Stimulated activated CD4-positive, alpha-beta T cell treated with anti-CD3 and anti-CD28 coated beads, Interleukin-2, amount 100 ng/mL, for 48 hours (primary cell): ENCODE measurements at regions not wholly inside any gene's neighbourhood (a gene's known extent, or its start where the extent isn't known, plus 50 kb on each side); places are given as distances from the start of the nearest gene placed in this dataset.

ENCODE experiments used
- DNase-seq, 2 donors: peaks; one replicate each; pipeline ENCODE4 v3.0.0-alpha.2; 2020

GRCh38 chr7:32169228-32169627, 99.0 kb upstream of the PDE1C start:
- no peak for DNase-seq

- no peak for DNase-seq
Observed at GRCh38 chr7:32167815-32168214, 97.6 kb upstream of the PDE1C start.

DNA sequence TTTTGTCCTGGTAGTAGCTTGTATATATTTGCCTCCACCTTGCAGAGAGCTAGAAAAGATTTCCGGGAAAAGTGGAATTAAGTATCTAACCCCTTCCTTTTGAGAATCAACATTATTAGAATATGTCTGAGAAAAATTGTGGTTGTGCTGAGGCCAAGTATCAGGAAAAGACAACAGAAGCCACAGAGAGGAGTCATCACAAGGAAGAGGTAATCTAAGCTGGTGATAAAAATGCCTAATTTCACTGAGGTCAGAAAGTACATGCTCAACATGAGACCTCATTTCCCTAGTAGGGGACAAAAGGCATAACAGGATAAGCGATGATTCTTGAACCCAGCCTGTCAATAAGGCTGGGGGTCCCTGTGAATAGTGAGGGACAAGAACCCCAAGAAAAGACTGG, 97.0 kb upstream of the PDE1C start:
- no peak for DNase-seq

- no peak for DNase-seq
Observed at GRCh38 chr7:32164341-32164996, 94.3 kb upstream of the PDE1C start.

GRCh38 chr7:32163896-32164295, 93.7 kb upstream of the PDE1C start:
- DNase-seq, result no peak

- DNase-seq, result no peak
Observed at GRCh38 chr7:32163141-32163806, 93.1 kb upstream of the PDE1C start.

DNA sequence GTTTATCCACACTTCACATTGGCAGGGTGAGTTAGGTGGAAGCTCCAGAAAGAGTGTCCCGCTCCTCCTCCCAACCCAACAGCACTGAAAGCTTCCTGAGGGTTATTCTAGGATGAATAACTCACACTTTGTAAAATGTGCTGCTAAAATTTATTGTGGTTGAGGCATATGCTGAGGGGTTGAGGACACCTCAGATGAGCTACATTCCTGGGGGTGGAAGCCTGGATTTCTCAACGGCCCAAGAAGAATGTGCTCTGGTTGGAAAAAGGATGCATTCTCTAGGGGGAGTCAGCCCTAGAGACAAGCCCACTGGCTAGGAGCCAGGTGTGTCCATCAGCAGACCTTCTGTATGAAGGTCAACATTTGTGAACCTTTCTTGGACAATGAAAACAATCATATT, 91.5 kb upstream of the PDE1C start:
- DNase-seq, result no peak

DNA sequence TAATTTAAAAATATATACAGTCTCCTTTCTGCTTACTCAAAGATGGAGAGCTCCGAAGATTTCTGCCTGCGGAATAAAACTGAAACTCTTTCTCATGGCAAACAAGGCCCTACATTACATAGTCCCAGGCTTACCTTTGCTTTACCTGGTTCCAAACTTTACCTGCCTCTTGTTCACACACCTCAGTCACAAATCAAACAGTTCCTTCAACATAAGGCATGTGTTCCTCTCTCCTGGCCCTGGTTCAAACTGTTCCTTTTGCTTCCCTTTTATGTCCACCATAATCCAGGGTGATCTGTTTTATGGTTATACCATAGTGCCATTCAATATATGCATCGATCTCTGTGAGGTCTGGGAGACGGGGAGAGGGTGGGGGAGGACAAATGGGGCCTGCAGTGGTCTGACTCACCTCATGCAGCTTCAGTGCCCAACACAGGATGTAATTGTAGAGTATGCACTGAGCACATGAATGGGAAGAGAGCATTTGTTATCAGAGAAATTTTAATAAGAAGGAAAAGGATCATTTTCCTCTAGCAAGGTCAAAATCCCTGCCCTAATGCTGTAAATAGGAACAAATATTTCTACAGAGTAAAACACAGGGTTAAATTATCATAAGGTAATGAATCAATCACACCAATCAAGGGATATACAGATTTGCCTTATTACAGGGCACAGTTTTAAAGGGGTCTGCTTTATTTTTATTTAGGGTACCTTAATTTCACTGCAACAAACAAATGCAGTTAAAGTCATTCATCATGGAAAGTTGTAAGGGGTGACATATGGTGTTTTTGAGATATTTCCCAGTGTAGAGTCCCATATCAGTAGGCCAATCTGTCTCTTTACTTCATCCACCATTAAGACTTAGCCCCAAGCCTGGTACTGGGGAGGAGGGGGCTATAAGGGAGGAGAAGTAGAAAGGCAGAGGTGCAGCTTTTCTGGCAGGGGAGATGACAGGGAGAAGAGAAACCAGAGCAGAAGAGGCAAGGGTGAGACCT, 88.8 kb upstream of the PDE1C start:
- no peak for DNase-seq

GRCh38 chr7:32158076-32158475, 87.9 kb upstream of the PDE1C start:
- DNase-seq, result no peak

GRCh38 chr7:32155712-32156111, 85.5 kb upstream of the PDE1C start:
- no peak for DNase-seq

GRCh38 chr7:32154797-32155196, 84.6 kb upstream of the PDE1C start:
- no peak for DNase-seq

DNA sequence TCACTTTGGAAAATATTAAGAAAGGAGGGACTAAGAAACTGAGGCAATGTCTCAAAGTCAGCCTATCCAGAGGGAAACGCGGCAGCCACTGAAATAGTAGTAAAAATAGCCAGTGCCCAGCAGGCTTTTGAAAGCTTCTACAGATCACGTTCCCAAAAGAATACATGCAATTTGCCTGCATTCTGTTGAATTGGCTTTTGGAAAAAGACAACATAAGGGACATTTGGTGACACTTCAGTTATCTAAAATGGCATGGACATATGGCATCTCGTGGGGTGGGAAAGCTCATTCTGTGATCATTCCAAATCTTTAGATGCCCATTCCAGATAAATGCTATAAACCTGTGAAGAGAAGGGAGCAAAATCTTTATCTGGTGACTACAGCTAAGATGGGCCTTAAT, 82.8 kb upstream of the PDE1C start:
- no peak for DNase-seq

- no peak for DNase-seq
Observed at GRCh38 chr7:32152576-32152975, 82.4 kb upstream of the PDE1C start.

GRCh38 chr7:32150589-32150988, 80.4 kb upstream of the PDE1C start:
- no peak for DNase-seq

DNA sequence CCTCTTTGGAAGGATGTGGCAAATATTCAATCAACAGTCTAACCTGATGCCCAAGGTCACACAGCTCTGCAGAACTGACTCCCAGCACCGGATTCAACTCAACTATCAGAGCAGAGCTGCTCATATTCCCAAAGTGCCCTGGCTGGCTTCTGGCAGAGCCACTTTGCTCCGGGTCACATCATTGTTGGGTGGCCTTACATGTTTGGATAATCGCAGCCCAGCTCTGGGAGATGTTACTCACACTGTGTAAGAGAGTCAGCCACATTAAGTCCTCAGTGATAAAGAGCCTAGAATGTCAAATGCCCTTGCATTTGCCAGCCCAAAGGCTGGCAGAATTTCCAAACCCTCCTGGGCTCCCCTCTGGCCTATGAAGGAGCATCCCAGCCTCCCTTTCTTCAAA, 79.8 kb upstream of the PDE1C start:
- no peak for DNase-seq

- DNase-seq, result no peak
Observed at GRCh38 chr7:32147546-32148268, 77.5 kb upstream of the PDE1C start.

- DNase-seq, result no peak
Observed at GRCh38 chr7:32145911-32146310, 75.7 kb upstream of the PDE1C start.

DNA sequence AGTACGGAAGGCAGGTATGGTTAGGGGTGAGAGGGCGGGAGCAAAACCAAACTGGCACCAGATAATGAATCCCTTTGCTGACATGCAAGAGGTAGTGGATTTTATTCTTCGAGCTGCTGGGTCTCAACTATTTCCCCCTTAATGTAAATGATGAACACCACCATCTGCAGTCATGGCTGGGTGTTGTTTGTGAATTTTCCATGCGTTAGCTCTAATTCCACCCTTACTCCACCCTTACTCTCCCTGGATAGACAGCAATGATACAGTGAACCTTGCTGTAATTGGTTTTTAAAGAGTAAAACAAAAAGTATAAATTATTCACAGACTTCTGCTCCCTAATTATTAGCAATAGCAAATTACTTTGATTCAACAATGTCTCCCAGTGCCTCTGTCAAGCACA, 74.5 kb upstream of the PDE1C start:
- DNase-seq, result no peak

DNA sequence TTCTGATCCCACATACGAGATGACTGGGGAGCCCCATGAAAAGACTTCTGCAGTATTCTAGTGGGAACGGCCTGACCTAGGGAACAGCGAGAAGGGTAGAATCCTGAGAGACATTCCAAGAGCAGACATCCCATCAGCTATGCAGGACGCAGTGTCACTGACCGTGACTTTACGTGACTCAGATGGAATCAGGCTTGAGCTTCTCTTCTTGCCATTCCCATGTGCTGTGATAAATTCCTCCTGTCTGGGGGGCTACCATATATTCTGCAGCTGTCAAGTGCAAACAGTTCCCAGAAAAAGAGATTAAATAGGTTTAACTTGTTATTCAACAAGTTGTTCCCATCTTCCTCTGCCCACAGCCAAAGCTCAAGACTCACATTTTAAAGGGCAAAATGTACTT, 73.1 kb upstream of the PDE1C start:
- DNase-seq, result no peak

DNA sequence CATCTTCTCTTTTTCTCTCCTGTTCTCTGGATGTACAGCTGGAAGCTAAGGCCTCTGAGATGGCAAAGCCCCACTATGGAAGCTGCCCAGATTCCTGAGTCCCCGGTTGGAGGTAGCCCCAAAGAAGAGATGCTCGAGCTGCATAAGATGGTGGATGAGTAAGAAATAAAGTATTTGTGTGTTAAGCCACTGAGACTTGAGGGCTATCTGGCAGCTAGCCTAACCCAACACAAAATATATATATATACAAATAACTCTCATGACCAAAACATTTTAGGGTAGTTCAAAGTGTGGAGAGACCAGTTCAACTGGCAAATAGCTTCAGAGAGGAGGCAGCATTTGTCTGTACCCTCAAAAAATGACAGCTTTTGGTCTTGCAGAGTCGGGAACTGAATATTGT, 72.4 kb upstream of the PDE1C start:
- no peak for DNase-seq

GRCh38 chr7:32140210-32140939, 70.2 kb upstream of the PDE1C start:
- no peak for DNase-seq

- DNase-seq, result no peak
Observed at GRCh38 chr7:32137059-32137458, 66.9 kb upstream of the PDE1C start.
